Astrocyte (in vitro differentiated cells and primary cell): ENCODE measurements at regions not wholly inside any gene's neighbourhood (a gene's known extent, or its start where the extent isn't known, plus 50 kb on each side); places are given as distances from the start of the nearest gene placed in this dataset.

Experiments used
- DNase-seq: peaks from one replicate; pipeline ENCODE4 v3.0.0-alpha.2; 2010; ENCODE audit warnings: low read depth
- FAIRE-seq: peaks from 2 replicates; lab custom pipeline; 2011; peaks lifted over from hg19 to GRCh38; lab: Jason Lieb, UNC
- H2AFZ ChIP-seq: 2 replicates; pipeline ENCODE4 v1.6.0; 2012; ENCODE audit warnings: low read depth, low read length, inconsistent platforms
- H3K27ac ChIP-seq: 2 replicates; pipeline ENCODE4 v1.5.1; 2011; ENCODE audit warnings: low read depth, low read length, inconsistent platforms
- H3K27me3 ChIP-seq: 2 replicates; pipeline ENCODE4 v1.6.0; 2011; ENCODE audit warnings: low read length, inconsistent platforms; ENCODE audit not compliant: insufficient read depth
- H3K36me3 ChIP-seq: 2 replicates; pipeline ENCODE4 v1.5.1; 2011; ENCODE audit warnings: low read length, inconsistent platforms; ENCODE audit not compliant: insufficient read depth
- H3K4me1 ChIP-seq: 2 replicates; pipeline ENCODE4 v1.5.1; 2011; ENCODE audit warnings: low read length, inconsistent platforms; ENCODE audit not compliant: insufficient read depth
- H3K4me2 ChIP-seq: 2 replicates; pipeline ENCODE4 v1.6.0; 2012; ENCODE audit warnings: low read length, inconsistent platforms
- H3K4me3 ChIP-seq: 2 replicates; pipeline ENCODE4 v1.5.1; 2011; ENCODE audit warnings: low read depth, mild to moderate bottlenecking, low read length, inconsistent platforms; ENCODE audit not compliant: insufficient read depth
- H3K79me2 ChIP-seq: 2 replicates; pipeline ENCODE4 v1.6.0; 2012; ENCODE audit warnings: mild to moderate bottlenecking, low read length, inconsistent platforms; ENCODE audit not compliant: insufficient read depth
- H3K9ac ChIP-seq: 2 replicates; pipeline ENCODE4 v1.6.0; 2012; ENCODE audit warnings: mild to moderate bottlenecking, low read length, inconsistent platforms
- H3K9me3 ChIP-seq: 2 replicates; pipeline ENCODE4 v1.5.1; 2012; ENCODE audit warnings: low read depth, mild to moderate bottlenecking, low read length, inconsistent platforms; ENCODE audit not compliant: insufficient read depth
- H4K20me1 ChIP-seq: 2 replicates; pipeline ENCODE4 v1.6.0; 2012; ENCODE audit warnings: low read length, inconsistent platforms; ENCODE audit not compliant: insufficient read depth
- H3K27ac Mint-ChIP-seq: one replicate; pipeline ENCODE4 v1.8.0; 2021; ENCODE audit warnings: mild to moderate bottlenecking, mixed read lengths; ENCODE audit not compliant: unreplicated experiment
- H3K27me3 Mint-ChIP-seq: one replicate; pipeline ENCODE4 v1.8.0; 2021; ENCODE audit warnings: low read depth, mixed read lengths; ENCODE audit not compliant: unreplicated experiment
- H3K36me3 Mint-ChIP-seq: one replicate; pipeline ENCODE4 v1.8.0; 2021; ENCODE audit warnings: low read depth, mixed read lengths; ENCODE audit not compliant: unreplicated experiment
- H3K4me1 Mint-ChIP-seq: one replicate; pipeline ENCODE4 v1.8.0; 2021; ENCODE audit warnings: low read depth, mixed read lengths; ENCODE audit not compliant: unreplicated experiment
- H3K4me3 Mint-ChIP-seq: one replicate; pipeline ENCODE4 v1.8.0; 2021; ENCODE audit warnings: mild to moderate bottlenecking, moderate library complexity, mixed read lengths; ENCODE audit not compliant: unreplicated experiment
- H3K9me3 Mint-ChIP-seq: one replicate; pipeline ENCODE4 v1.8.0; 2021; ENCODE audit warnings: mild to moderate bottlenecking, mixed read lengths; ENCODE audit not compliant: unreplicated experiment
- CTCF ChIP-seq: IDR thresholded peaks from 2 replicates; pipeline ENCODE4 v1.5.1; 2011; ENCODE audit warnings: low read depth, mild to moderate bottlenecking, inconsistent platforms, low read length, moderate library complexity; ENCODE audit not compliant: insufficient read depth
- EZH2 ChIP-seq: IDR thresholded peaks from 2 replicates; pipeline ENCODE4 v1.6.1; 2012; ENCODE audit warnings: mild to moderate bottlenecking, low read length, inconsistent platforms; ENCODE audit not compliant: insufficient read depth

GRCh38 chr6:11283629-11284028 is 51.2 kb upstream of the NEDD9 start:
- Histone ChIP-seq H3K27me3 (no peaks in the 10 kb centered on the region), H3K9ac (no peak overlapping the region), H3K79me2 (no peaks in the 10 kb centered on the region), H4K20me1 (no peaks in the 10 kb centered on the region), H3K4me1 (peaks cover under 1% of the 10 kb centered on the region), H3K4me3 (no peak overlapping the region), H3K36me3 (no peaks in the 10 kb centered on the region), H2AFZ (no peak overlapping the region), H3K9me3 (no peaks in the 10 kb centered on the region), H3K4me2 (no peak overlapping the region), H3K27ac (no peak overlapping the region)
- Mint-ChIP-seq H3K9me3 (peaks cover 3% of the 10 kb centered on the region), H3K27me3 (no peaks in the 10 kb centered on the region), H3K4me1 (peaks cover 6% of the 10 kb centered on the region), H3K27ac (no peak overlapping the region), H3K36me3 (no peaks in the 10 kb centered on the region), H3K4me3 (no peak overlapping the region)
- TF ChIP-seq CTCF, result no peak
- no peak for TF ChIP-seq EZH2
- no peak for FAIRE-seq
- DNase-seq, result no peak

GRCh38 chr6:11282875-11283274 is 50.4 kb upstream of the NEDD9 start:
- no peak for FAIRE-seq
- peaks cover 8% of the 10 kb centered on the region for H3K4me1 ChIP-seq
- TF ChIP-seq CTCF (no peak), EZH2 (no peak)

More at GRCh38 chr6:11282875-11283274, 50.4 kb upstream of the NEDD9 start:
- H3K36me3 Mint-ChIP-seq, result no peaks in the 10 kb centered on the region
- Histone ChIP-seq H2AFZ (no peak overlapping the region), H3K27me3 (no peaks in the 10 kb centered on the region), H3K9ac (no peak overlapping the region), H3K4me2 (no peak overlapping the region), H3K9me3 (no peaks in the 10 kb centered on the region), H3K36me3 (no peaks in the 10 kb centered on the region), H3K27ac (no peak overlapping the region), H3K4me3 (no peak overlapping the region), H3K79me2 (no peaks in the 10 kb centered on the region), H4K20me1 (no peaks in the 10 kb centered on the region)
- no peaks in the 10 kb centered on the region for H3K27me3 Mint-ChIP-seq
- H3K4me3 Mint-ChIP-seq, result no peak overlapping the region
- DNase-seq, result no peak
- H3K4me1 Mint-ChIP-seq, result peaks cover 13% of the 10 kb centered on the region
- peaks cover 3% of the 10 kb centered on the region for H3K9me3 Mint-ChIP-seq
- no peak overlapping the region for H3K27ac Mint-ChIP-seq
